OCI-LY7 (cell line): ENCODE measurements at regions not wholly inside any gene's neighbourhood (a gene's known extent, or its start where the extent isn't known, plus 50 kb on each side); places are given as distances from the start of the nearest gene placed in this dataset.

Experiments
- BruUV-seq: library from RNA; stranded (reverse); fragments of 400-500 nt; replicated peaks from 2 replicates; lab custom pipeline; 2021; lab: Mats Ljungman, UMichigan
- CTCF ChIA-PET: fragments of 300-600 bp; sonication (Branson Sonifier 250); formaldehyde crosslinking; loops from one replicate; lab custom pipeline; 2022; ENCODE audit warnings: antibody characterized with exemption; ENCODE audit not compliant: unreplicated experiment; lab: Charles Lee
- POLR2A ChIA-PET: fragments of 300-600 bp; sonication (Branson Sonifier 250); formaldehyde crosslinking; loops from one replicate; lab custom pipeline; 2022; ENCODE audit warnings: antibody characterized with exemption; lab: Charles Lee
- DNase-seq: peaks from one replicate; pipeline ENCODE4 v3.0.0-alpha.2; 2015; ENCODE audit warnings: low spot score
- H2AFZ ChIP-seq: fragments of 200-600 bp; sonication (generic), shearing (Covaris generic); 2 replicates; pipeline ENCODE4 v1.6.1; 2014; ENCODE audit warnings: mild to moderate bottlenecking, antibody characterized with exemption, low read length, moderate library complexity
- H3K27ac ChIP-seq: fragments of 200-600 bp; sonication (generic); 2 replicates; pipeline ENCODE4 v1.5.1; 2014; ENCODE audit warnings: mixed run types, low read depth, mild to moderate bottlenecking, moderate library complexity, low read length, inconsistent platforms; ENCODE audit not compliant: poor library complexity, severe bottlenecking
- H3K36me3 ChIP-seq: fragments of 200-600 bp; sonication (generic); 2 replicates; pipeline ENCODE4 v1.6.1; 2014; ENCODE audit warnings: mild to moderate bottlenecking, antibody characterized with exemption, low read length, moderate library complexity, mixed read lengths; ENCODE audit not compliant: insufficient read depth
- H3K4me1 ChIP-seq: fragments of 200-600 bp; sonication (generic); 2 replicates; pipeline ENCODE4 v1.5.1; 2014; ENCODE audit warnings: mild to moderate bottlenecking, low read length; ENCODE audit not compliant: insufficient read depth, poor library complexity, severe bottlenecking
- H3K4me2 ChIP-seq: fragments of 200-600 bp; sonication (generic); 2 replicates; pipeline ENCODE4 v1.6.1; 2014; ENCODE audit warnings: mild to moderate bottlenecking, low read length
- H3K4me3 ChIP-seq: fragments of 200-600 bp; sonication (generic); 2 replicates; pipeline ENCODE4 v1.5.1; 2014; ENCODE audit warnings: mild to moderate bottlenecking, low read depth, low read length; ENCODE audit not compliant: poor library complexity, severe bottlenecking
- H3K79me2 ChIP-seq: fragments of 200-600 bp; sonication (generic); 2 replicates; pipeline ENCODE4 v1.6.1; 2016; ENCODE audit warnings: low read depth, mild to moderate bottlenecking, low read length, moderate library complexity, mixed read lengths; ENCODE audit not compliant: insufficient read depth
- H3K9me2 ChIP-seq: fragments of 200-600 bp; sonication (generic); 2 replicates; pipeline ENCODE4 v1.6.1; 2016; ENCODE audit warnings: mild to moderate bottlenecking, low read length, mixed read lengths; ENCODE audit not compliant: insufficient read depth
- H3K9me3 ChIP-seq: fragments of 200-600 bp; sonication (generic); 2 replicates; pipeline ENCODE4 v1.6.1; 2014; ENCODE audit warnings: mild to moderate bottlenecking, mixed run types, low read length, mixed read lengths
- H4K20me1 ChIP-seq: fragments of 200-600 bp; sonication (generic); 2 replicates; pipeline ENCODE4 v1.6.1; 2014; ENCODE audit warnings: mild to moderate bottlenecking, antibody characterized with exemption, low read length, moderate library complexity, mixed read lengths; ENCODE audit not compliant: insufficient read depth
- CTCF ChIP-seq: fragments of 200-600 bp; sonication (generic); conservative IDR thresholded peaks from 2 replicates; pipeline ENCODE4 v1.5.1; 2014; ENCODE audit warnings: mild to moderate bottlenecking, antibody characterized with exemption, low read length, moderate library complexity, mixed read lengths
- EZH2phosphoT487 ChIP-seq: fragments of 200-600 bp; sonication (generic); IDR thresholded peaks from 2 replicates; pipeline ENCODE4 v1.6.1; 2018; ENCODE audit warnings: low read depth, borderline replicate concordance, mild to moderate bottlenecking, mixed run types, antibody characterized with exemption, low read length, moderate library complexity, mixed read lengths
- intact Hi-C: fragments of 100-400 bp; cut with micrococcal nuclease; formaldehyde crosslinking; loops from one replicate; pipeline ENCODE4 v1.10.0; 2022; ENCODE audit not compliant: unreplicated experiment

GRCh38 chr3:15851735-15852134 lies 54.0 kb upstream of the ANKRD28 start:
- CTCF ChIA-PET, result no interaction called here
- Histone ChIP-seq H3K4me1 (peaks cover 13% of the 10 kb centered on the region), H4K20me1 (peaks cover 14% of the 10 kb centered on the region; the same call in 1 of the 2 replicates), H3K27ac (no peak overlapping the region), H2AFZ (no peak overlapping the region), H3K4me2 (no peak overlapping the region), H3K9me2 (no peaks in the 10 kb centered on the region), H3K4me3 (no peak overlapping the region), H3K9me3 (peaks cover 26% of the 10 kb centered on the region), H3K36me3 (peaks cover 77% of the 10 kb centered on the region), H3K79me2 (peaks cover 99% of the 10 kb centered on the region)
- no peak for DNase-seq
- BruUV-seq, result no TSS peak
- no peak for TF ChIP-seq EZH2phosphoT487
- POLR2A ChIA-PET, result no interaction called here
- intact Hi-C loops, result no loop called here

GRCh38 chr3:15858547-15859506 lies 61.0 kb upstream of the ANKRD28 start:
- CTCF ChIA-PET, result interaction anchor here (0.6 kb wide), 1 partner anchor 8 kb away, joined by 4 read pairs; no protein-coding TSS in a partner anchor
- H4K20me1 ChIP-seq, result peaks cover 23% of the 10 kb centered on the region; the same call in 1 of the 2 replicates
- peak; percentile 91 for DNase-seq
- intact Hi-C loops, result loop anchor here (2.0 to 5.0 kb wide), 2 partner anchors 42 to 652 kb away; partner anchors contain the start of gene CAPN7
- peak overlapping the region; percentile 82 for H3K4me2 ChIP-seq
- peaks cover 67% of the 10 kb centered on the region for H3K79me2 ChIP-seq
- no peaks in the 10 kb centered on the region for H3K9me2 ChIP-seq
- BruUV-seq, result no TSS peak
- peaks cover 43% of the 10 kb centered on the region for H3K36me3 ChIP-seq
- H3K4me3 ChIP-seq, result peak overlapping the region; percentile 96
- peak overlapping the region; percentile 58; the same call in 1 of the 2 replicates for H2AFZ ChIP-seq
- H3K27ac ChIP-seq, result peak overlapping the region; percentile 80
- TF ChIP-seq CTCF, result no peak
- TF ChIP-seq EZH2phosphoT487, result no peak
- POLR2A ChIA-PET, result interaction anchor here (2.1 kb wide), 1 partner anchor 11 kb away, joined by 5 read pairs; no protein-coding TSS in a partner anchor
- peaks cover 44% of the 10 kb centered on the region for H3K4me1 ChIP-seq
- 0 out of 2 replicates have a peak, but pooled peaks cover 12% of the 10 kb centered on the region for H3K9me3 ChIP-seq

- Histone ChIP-seq H4K20me1 (peaks cover 23% of the 10 kb centered on the region; the same call in 1 of the 2 replicates), H3K9me2 (no peaks in the 10 kb centered on the region), H2AFZ (peak overlapping the region; percentile 58; the same call in 1 of the 2 replicates), H3K4me3 (peak overlapping the region; percentile 96), H3K4me2 (peak overlapping the region; percentile 82), H3K9me3 (0 out of 2 replicates have a peak, but pooled peaks cover 11% of the 10 kb centered on the region), H3K27ac (peak overlapping the region; percentile 80), H3K79me2 (peaks cover 60% of the 10 kb centered on the region), H3K36me3 (peaks cover 41% of the 10 kb centered on the region), H3K4me1 (peaks cover 44% of the 10 kb centered on the region)
- TF ChIP-seq EZH2phosphoT487 (no peak), CTCF (no peak)
- BruUV-seq, result no TSS peak
- intact Hi-C loops, result loop anchor here (2.0 to 5.0 kb wide), 2 partner anchors 43 to 652 kb away; partner anchors contain the start of gene CAPN7
- DNase-seq, result peak; percentile 91
- ChIA-PET CTCF (interaction anchor here (0.6 kb wide), 1 partner anchor 9 kb away, joined by 4 read pairs; no protein-coding TSS in a partner anchor), POLR2A (interaction anchor here (0.7 kb wide), 1 partner anchor 304 kb away, joined by 3 read pairs; no protein-coding TSS in a partner anchor)
Measured at GRCh38 chr3:15859507-15860013, 61.8 kb upstream of the ANKRD28 start.
